Uterus (tissue), 2 donors: ENCODE measurements at regions not wholly inside any gene's neighbourhood (a gene's known extent, or its start where the extent isn't known, plus 50 kb on each side); places are given as distances from the start of the nearest gene placed in this dataset.

Experiments used
- CTCF ChIP-seq, 4 experiments: fragments of 200-600 bp in 2 of 4; fragments of 450-650 bp in 2 of 4; sonication (generic) in 2 of 4; IDR thresholded peaks; one replicate each; pipeline ENCODE4 v1.5.1; 2016 to 2019; ENCODE audit warnings: antibody characterized with exemption in 4 of 4, mild to moderate bottlenecking in 2 of 4, moderate library complexity in 1 of 4
- POLR2A ChIP-seq, 2 donors: fragments of 450-650 bp; IDR thresholded peaks; one replicate each; pipeline ENCODE4 v1.6.1; 2016; ENCODE audit warnings: antibody characterized with exemption in 2 of 2, mild to moderate bottlenecking in 1 of 2, moderate library complexity in 1 of 2

DNA sequence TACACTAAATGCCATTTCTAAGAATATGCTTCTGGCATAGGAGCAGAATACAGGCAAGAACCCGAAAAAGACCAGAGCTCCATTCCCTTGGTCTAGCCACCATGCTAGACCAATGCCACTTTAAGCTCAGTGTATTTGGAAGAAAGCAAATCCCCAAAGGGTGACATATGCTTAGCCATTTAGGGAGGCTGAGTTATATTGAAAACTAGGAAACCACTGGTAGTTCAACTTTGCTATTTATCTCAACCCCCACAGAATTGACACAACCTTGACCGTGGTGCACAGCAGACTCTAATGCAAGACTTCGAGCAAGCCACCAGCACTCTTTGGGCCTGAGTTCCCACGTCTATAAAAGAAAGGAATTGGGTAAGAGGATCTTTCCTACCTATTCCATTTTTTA lies 167.9 kb downstream of the ADSS2 start:
- TF ChIP-seq CTCF (IDR thresholded peaks at IDR 0.05) (no peak), POLR2A (IDR thresholded peaks at IDR 0.05) (no peak)
